T-helper 2 cell treated with Interferon-gamma antibody and Interleukin-4, amounts not matched to agents 5 μg/mL and 100 μg/mL, for 36 hours (primary cell): ENCODE measurements at regions not wholly inside any gene's neighbourhood (a gene's known extent, or its start where the extent isn't known, plus 50 kb on each side); places are given as distances from the start of the nearest gene placed in this dataset.

Experiments
- DNase-seq: peaks from one replicate; pipeline ENCODE4 v3.0.0; 2021; ENCODE audit warnings: low spot score
- H3K27ac Mint-ChIP-seq: one replicate; pipeline ENCODE4 v1.8.0; 2021; ENCODE audit warnings: mild to moderate bottlenecking, mixed read lengths
- H3K27me3 Mint-ChIP-seq: one replicate; pipeline ENCODE4 v1.8.0; 2021; ENCODE audit warnings: low read depth, mixed read lengths
- H3K36me3 Mint-ChIP-seq: one replicate; pipeline ENCODE4 v1.8.0; 2021; ENCODE audit warnings: low read depth, mixed read lengths
- H3K4me1 Mint-ChIP-seq: one replicate; pipeline ENCODE4 v1.8.0; 2021; ENCODE audit warnings: low read depth, mixed read lengths
- H3K4me3 Mint-ChIP-seq: one replicate; pipeline ENCODE4 v1.8.0; 2022; ENCODE audit warnings: mild to moderate bottlenecking, moderate library complexity, mixed read lengths
- H3K9me3 Mint-ChIP-seq: one replicate; pipeline ENCODE4 v1.8.0; 2021; ENCODE audit warnings: mixed read lengths

- DNase-seq, result no peak
- Mint-ChIP-seq H3K4me1 (no peaks in the 10 kb centered on the region), H3K9me3 (peaks cover 18% of the 10 kb centered on the region), H3K27me3 (peaks cover 11% of the 10 kb centered on the region), H3K27ac (no peak overlapping the region), H3K4me3 (no peak overlapping the region), H3K36me3 (no peaks in the 10 kb centered on the region)
Measured at GRCh38 chr12:116642106-116642505, 82.9 kb downstream of the MAP1LC3B2 start.

GRCh38 chr12:116640281-116640680, 81.1 kb downstream of the MAP1LC3B2 start:
- peaks cover 24% of the 10 kb centered on the region for H3K27me3 Mint-ChIP-seq
- no peaks in the 10 kb centered on the region for H3K4me1 Mint-ChIP-seq

GRCh38 chr12:116639765-116640164, 80.6 kb downstream of the MAP1LC3B2 start:
- peaks cover 29% of the 10 kb centered on the region for H3K27me3 Mint-ChIP-seq
- no peak overlapping the region for H3K27ac Mint-ChIP-seq
- no peak for DNase-seq
- H3K9me3 Mint-ChIP-seq, result peaks cover 14% of the 10 kb centered on the region
- H3K4me1 Mint-ChIP-seq, result no peaks in the 10 kb centered on the region
- H3K4me3 Mint-ChIP-seq, result no peak overlapping the region
- H3K36me3 Mint-ChIP-seq, result no peaks in the 10 kb centered on the region

More at GRCh38 chr12:116640281-116640680, 81.1 kb downstream of the MAP1LC3B2 start:
- Mint-ChIP-seq H3K9me3 (peaks cover 18% of the 10 kb centered on the region), H3K4me3 (no peak overlapping the region), H3K27ac (no peak overlapping the region), H3K36me3 (no peaks in the 10 kb centered on the region)
- DNase-seq, result no peak

- Mint-ChIP-seq H3K27me3 (peaks cover 40% of the 10 kb centered on the region), H3K36me3 (no peaks in the 10 kb centered on the region), H3K4me3 (no peak overlapping the region), H3K9me3 (peaks cover 8% of the 10 kb centered on the region), H3K4me1 (no peaks in the 10 kb centered on the region), H3K27ac (no peak overlapping the region)
- DNase-seq, result no peak
Measured at GRCh38 chr12:116638376-116638775, 79.2 kb downstream of the MAP1LC3B2 start.

GRCh38 chr12:116637589-116638150, 78.5 kb downstream of the MAP1LC3B2 start:
- H3K4me3 Mint-ChIP-seq, result no peak overlapping the region
- H3K27me3 Mint-ChIP-seq, result peaks cover 42% of the 10 kb centered on the region
- no peaks in the 10 kb centered on the region for H3K36me3 Mint-ChIP-seq
- no peak for DNase-seq
- peaks cover 6% of the 10 kb centered on the region for H3K9me3 Mint-ChIP-seq
- no peaks in the 10 kb centered on the region for H3K4me1 Mint-ChIP-seq
- H3K27ac Mint-ChIP-seq, result no peak overlapping the region

- Mint-ChIP-seq H3K27me3 (peaks cover 44% of the 10 kb centered on the region), H3K27ac (no peak overlapping the region), H3K4me1 (no peaks in the 10 kb centered on the region), H3K4me3 (no peak overlapping the region), H3K36me3 (no peaks in the 10 kb centered on the region), H3K9me3 (no peaks in the 10 kb centered on the region)
- DNase-seq, result no peak
Measured at GRCh38 chr12:116636608-116637519, 77.7 kb downstream of the MAP1LC3B2 start.

GRCh38 chr12:116635487-116635886, 76.3 kb downstream of the MAP1LC3B2 start:
- Mint-ChIP-seq H3K9me3 (no peaks in the 10 kb centered on the region), H3K36me3 (no peaks in the 10 kb centered on the region), H3K27me3 (peaks cover 46% of the 10 kb centered on the region), H3K27ac (no peak overlapping the region), H3K4me3 (no peak overlapping the region), H3K4me1 (no peaks in the 10 kb centered on the region)
- no peak for DNase-seq

- Mint-ChIP-seq H3K4me3 (no peak overlapping the region), H3K9me3 (no peaks in the 10 kb centered on the region), H3K27ac (no peak overlapping the region), H3K4me1 (no peaks in the 10 kb centered on the region), H3K27me3 (peaks cover 49% of the 10 kb centered on the region), H3K36me3 (no peaks in the 10 kb centered on the region)
- DNase-seq, result no peak
Measured at GRCh38 chr12:116633476-116633875, 74.3 kb downstream of the MAP1LC3B2 start.

- H3K36me3 Mint-ChIP-seq, result no peaks in the 10 kb centered on the region
- H3K27me3 Mint-ChIP-seq, result peaks cover 41% of the 10 kb centered on the region
- no peak overlapping the region for H3K4me3 Mint-ChIP-seq
- H3K27ac Mint-ChIP-seq, result no peak overlapping the region
- H3K9me3 Mint-ChIP-seq, result no peaks in the 10 kb centered on the region
- H3K4me1 Mint-ChIP-seq, result no peaks in the 10 kb centered on the region
- no peak for DNase-seq
Measured at GRCh38 chr12:116631619-116632018, 72.4 kb downstream of the MAP1LC3B2 start.

- no peaks in the 10 kb centered on the region for H3K36me3 Mint-ChIP-seq
- H3K4me1 Mint-ChIP-seq, result no peaks in the 10 kb centered on the region
Measured at GRCh38 chr12:116630762-116631161, 71.6 kb downstream of the MAP1LC3B2 start.

GRCh38 chr12:116629480-116629879, 70.3 kb downstream of the MAP1LC3B2 start:
- H3K4me1 Mint-ChIP-seq, result no peaks in the 10 kb centered on the region
- H3K27me3 Mint-ChIP-seq, result peaks cover 21% of the 10 kb centered on the region
- DNase-seq, result no peak
- no peak overlapping the region for H3K27ac Mint-ChIP-seq
- no peaks in the 10 kb centered on the region for H3K9me3 Mint-ChIP-seq
- H3K4me3 Mint-ChIP-seq, result no peak overlapping the region
- no peaks in the 10 kb centered on the region for H3K36me3 Mint-ChIP-seq

More at GRCh38 chr12:116630762-116631161, 71.6 kb downstream of the MAP1LC3B2 start:
- Mint-ChIP-seq H3K27me3 (peaks cover 34% of the 10 kb centered on the region), H3K9me3 (no peaks in the 10 kb centered on the region), H3K4me3 (no peak overlapping the region), H3K27ac (no peak overlapping the region)
- DNase-seq, result no peak

- Mint-ChIP-seq H3K27me3 (peaks cover 17% of the 10 kb centered on the region), H3K27ac (no peak overlapping the region), H3K4me1 (no peaks in the 10 kb centered on the region), H3K4me3 (no peak overlapping the region), H3K36me3 (no peaks in the 10 kb centered on the region), H3K9me3 (no peaks in the 10 kb centered on the region)
- no peak for DNase-seq
Measured at GRCh38 chr12:116628989-116629388, 69.8 kb downstream of the MAP1LC3B2 start.

- no peak overlapping the region for H3K27ac Mint-ChIP-seq
- H3K27me3 Mint-ChIP-seq, result peaks cover 14% of the 10 kb centered on the region
- DNase-seq, result no peak
- no peak overlapping the region for H3K4me3 Mint-ChIP-seq
- H3K9me3 Mint-ChIP-seq, result no peaks in the 10 kb centered on the region
- no peaks in the 10 kb centered on the region for H3K36me3 Mint-ChIP-seq
- no peaks in the 10 kb centered on the region for H3K4me1 Mint-ChIP-seq
Measured at GRCh38 chr12:116628450-116628793, 69.2 kb downstream of the MAP1LC3B2 start.
